ENCODE measurements at regions not wholly inside any gene's neighbourhood (a gene's known extent, or its start where the extent isn't known, plus 50 kb on each side); places are given as distances from the start of the nearest gene placed in this dataset.
A peak's percentile ranks its signal among the peaks of the same experiment; 100 is the strongest.

DNA sequence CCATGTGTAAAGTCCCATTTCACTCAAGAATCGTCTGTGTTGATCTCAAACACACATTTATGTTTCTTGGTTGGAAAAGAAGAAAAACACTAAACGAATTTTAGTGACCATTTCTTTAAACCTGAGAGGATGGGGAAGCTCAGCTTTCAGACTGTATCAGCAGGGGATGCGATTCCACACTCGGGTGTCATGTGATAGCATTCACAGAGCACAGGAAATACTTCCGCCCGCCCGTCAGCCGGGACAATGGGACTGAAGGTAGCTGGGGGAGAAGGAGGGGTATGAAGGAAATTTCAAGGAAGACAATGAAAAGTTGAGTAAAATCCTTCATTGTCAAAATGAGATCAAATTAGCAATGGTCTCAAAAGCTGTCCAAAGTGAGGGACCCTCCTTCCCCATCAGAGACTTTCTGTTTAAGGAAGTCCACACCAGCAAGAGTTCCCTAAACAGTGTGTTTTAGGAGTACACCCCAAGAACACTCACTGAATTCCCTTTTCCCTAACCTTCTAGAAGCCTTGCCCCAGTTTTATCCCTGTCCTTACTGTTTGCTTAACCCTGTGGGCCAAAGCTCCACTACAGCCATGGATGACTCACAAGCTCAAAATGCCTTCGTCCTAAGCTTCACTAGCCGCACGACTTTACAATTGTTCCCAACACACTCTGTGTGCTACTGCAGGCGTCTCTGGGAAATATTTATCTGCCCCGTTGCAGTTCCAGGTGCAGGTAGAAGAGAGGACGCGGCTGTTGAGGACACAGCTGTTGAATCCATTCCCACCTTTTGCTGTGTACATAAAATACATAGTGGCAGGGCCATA, 51.4 kb upstream of the SIM2 start:
- intact Hi-C loops (cut with micrococcal nuclease; ENCODE audit: unreplicated experiment) = no loop called here
- TF ChIP-seq, protein P1, sequence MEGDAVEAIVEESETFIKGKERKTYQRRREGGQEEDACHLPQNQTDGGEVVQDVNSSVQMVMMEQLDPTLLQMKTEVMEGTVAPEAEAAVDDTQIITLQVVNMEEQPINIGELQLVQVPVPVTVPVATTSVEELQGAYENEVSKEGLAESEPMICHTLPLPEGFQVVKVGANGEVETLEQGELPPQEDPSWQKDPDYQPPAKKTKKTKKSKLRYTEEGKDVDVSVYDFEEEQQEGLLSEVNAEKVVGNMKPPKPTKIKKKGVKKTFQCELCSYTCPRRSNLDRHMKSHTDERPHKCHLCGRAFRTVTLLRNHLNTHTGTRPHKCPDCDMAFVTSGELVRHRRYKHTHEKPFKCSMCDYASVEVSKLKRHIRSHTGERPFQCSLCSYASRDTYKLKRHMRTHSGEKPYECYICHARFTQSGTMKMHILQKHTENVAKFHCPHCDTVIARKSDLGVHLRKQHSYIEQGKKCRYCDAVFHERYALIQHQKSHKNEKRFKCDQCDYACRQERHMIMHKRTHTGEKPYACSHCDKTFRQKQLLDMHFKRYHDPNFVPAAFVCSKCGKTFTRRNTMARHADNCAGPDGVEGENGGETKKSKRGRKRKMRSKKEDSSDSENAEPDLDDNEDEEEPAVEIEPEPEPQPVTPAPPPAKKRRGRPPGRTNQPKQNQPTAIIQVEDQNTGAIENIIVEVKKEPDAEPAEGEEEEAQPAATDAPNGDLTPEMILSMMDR (IDR thresholded peaks at IDR 0.05; ENCODE audit: unreplicated experiment) = no peak
- BruUV-seq (replicated peaks) = no TSS peak
- peaks cover 5% of the 10 kb centered on the region for H3K9me3 Mint-ChIP-seq (ENCODE audit: low read depth, unreplicated experiment)
- no peak overlapping the region for H3K4me3 Mint-ChIP-seq (ENCODE audit: low read depth, unreplicated experiment)
- peaks cover 13% of the 10 kb centered on the region for H3K4me1 Mint-ChIP-seq (ENCODE audit: low read depth, unreplicated experiment)
- no peaks in the 10 kb centered on the region for H3K27me3 Mint-ChIP-seq (ENCODE audit: unreplicated experiment)
- peak; percentile 35 for DNase-seq
- CTCF ChIA-PET = interaction anchor here (0.7 to 1.1 kb wide), 3 partner anchors 17 to 1087 kb away, joined by 3 read pairs; no protein-coding TSS in a partner anchor
- no peak overlapping the region for H3K27ac Mint-ChIP-seq (ENCODE audit: unreplicated experiment)
- H3K36me3 Mint-ChIP-seq (ENCODE audit: insufficient read depth, unreplicated experiment) = peaks cover 4% of the 10 kb centered on the region

Data from Calu3 (cell line).